Dendritic cell treated with granulocyte-macrophage colony-stimulating factor and Interleukin-4, amounts not matched to agents 40 ng/mL and 50 ng/mL, for 4 days (primary cell): ENCODE measurements at regions not wholly inside any gene's neighbourhood (a gene's known extent, or its start where the extent isn't known, plus 50 kb on each side); places are given as distances from the start of the nearest gene placed in this dataset.

Experiments used
- H3K27ac Mint-ChIP-seq: one replicate; pipeline ENCODE4 v1.8.0; 2022; ENCODE audit warnings: mild to moderate bottlenecking, mixed read lengths
- H3K27me3 Mint-ChIP-seq: one replicate; pipeline ENCODE4 v1.8.0; 2022; ENCODE audit warnings: mild to moderate bottlenecking, mixed read lengths
- H3K36me3 Mint-ChIP-seq: one replicate; pipeline ENCODE4 v1.8.0; 2022; ENCODE audit warnings: low read depth, mixed read lengths
- H3K4me1 Mint-ChIP-seq: one replicate; pipeline ENCODE4 v1.8.0; 2022; ENCODE audit warnings: low read depth, mixed read lengths
- H3K4me3 Mint-ChIP-seq: one replicate; pipeline ENCODE4 v1.8.0; 2022; ENCODE audit warnings: mild to moderate bottlenecking, moderate library complexity, mixed read lengths
- H3K9me3 Mint-ChIP-seq: one replicate; pipeline ENCODE4 v1.8.0; 2022; ENCODE audit warnings: mixed read lengths
- intact Hi-C: fragments of 100-400 bp; cut with micrococcal nuclease; formaldehyde crosslinking; loops from one replicate; pipeline ENCODE4 v1.15.0; 2022

GRCh38 chr1:244211559-244211944 lies 160.5 kb downstream of the ZBTB18 start:
- H3K9me3 Mint-ChIP-seq: peaks cover 7% of the 10 kb centered on the region
- intact Hi-C loops: no loop called here
- no peaks in the 10 kb centered on the region for H3K27me3 Mint-ChIP-seq
- no peaks in the 10 kb centered on the region for H3K36me3 Mint-ChIP-seq
- H3K4me1 Mint-ChIP-seq: peaks cover 11% of the 10 kb centered on the region
- H3K27ac Mint-ChIP-seq: no peak overlapping the region
- H3K4me3 Mint-ChIP-seq: no peak overlapping the region

- intact Hi-C loops: no loop called here
- Mint-ChIP-seq H3K27ac (no peak overlapping the region), H3K9me3 (peaks cover 7% of the 10 kb centered on the region), H3K27me3 (no peaks in the 10 kb centered on the region), H3K36me3 (no peaks in the 10 kb centered on the region), H3K4me1 (peaks cover 11% of the 10 kb centered on the region), H3K4me3 (no peak overlapping the region)
Observed at GRCh38 chr1:244212219-244212618, 161.1 kb downstream of the ZBTB18 start.

- Mint-ChIP-seq H3K4me3 (no peak overlapping the region), H3K27ac (no peak overlapping the region)
- intact Hi-C loops: no loop called here
Observed at GRCh38 chr1:244212797-244213475, 161.9 kb downstream of the ZBTB18 start.

GRCh38 chr1:244214009-244214967 lies 163.2 kb downstream of the ZBTB18 start:
- H3K36me3 Mint-ChIP-seq: no peaks in the 10 kb centered on the region
- H3K4me3 Mint-ChIP-seq: no peak overlapping the region
- peaks cover 7% of the 10 kb centered on the region for H3K9me3 Mint-ChIP-seq
- intact Hi-C loops: no loop called here
- H3K27me3 Mint-ChIP-seq: no peaks in the 10 kb centered on the region
- peaks cover 13% of the 10 kb centered on the region for H3K4me1 Mint-ChIP-seq
- no peak overlapping the region for H3K27ac Mint-ChIP-seq

More at GRCh38 chr1:244212797-244213475, 161.9 kb downstream of the ZBTB18 start:
- H3K27me3 Mint-ChIP-seq: no peaks in the 10 kb centered on the region
- H3K36me3 Mint-ChIP-seq: no peaks in the 10 kb centered on the region
- peaks cover 7% of the 10 kb centered on the region for H3K9me3 Mint-ChIP-seq
- H3K4me1 Mint-ChIP-seq: peaks cover 11% of the 10 kb centered on the region

GRCh38 chr1:244216836-244217235 lies 165.8 kb downstream of the ZBTB18 start:
- Mint-ChIP-seq H3K9me3 (peaks cover 7% of the 10 kb centered on the region), H3K27me3 (no peaks in the 10 kb centered on the region), H3K27ac (no peak overlapping the region), H3K36me3 (no peaks in the 10 kb centered on the region), H3K4me1 (peaks cover 18% of the 10 kb centered on the region), H3K4me3 (no peak overlapping the region)
- intact Hi-C loops: no loop called here

- H3K4me1 Mint-ChIP-seq: peaks cover 18% of the 10 kb centered on the region
- H3K27ac Mint-ChIP-seq: no peak overlapping the region
- intact Hi-C loops: no loop called here
- H3K36me3 Mint-ChIP-seq: no peaks in the 10 kb centered on the region
- no peak overlapping the region for H3K4me3 Mint-ChIP-seq
- no peaks in the 10 kb centered on the region for H3K27me3 Mint-ChIP-seq
- H3K9me3 Mint-ChIP-seq: peaks cover 7% of the 10 kb centered on the region
Observed at GRCh38 chr1:244217711-244218110, 166.6 kb downstream of the ZBTB18 start.

GRCh38 chr1:244218220-244218619 lies 167.1 kb downstream of the ZBTB18 start:
- Mint-ChIP-seq H3K36me3 (no peaks in the 10 kb centered on the region), H3K27me3 (no peaks in the 10 kb centered on the region), H3K4me3 (no peak overlapping the region), H3K9me3 (peaks cover 7% of the 10 kb centered on the region), H3K27ac (no peak overlapping the region), H3K4me1 (peaks cover 23% of the 10 kb centered on the region)
- intact Hi-C loops: no loop called here

- Mint-ChIP-seq H3K4me3 (no peak overlapping the region), H3K4me1 (peaks cover 29% of the 10 kb centered on the region), H3K36me3 (no peaks in the 10 kb centered on the region), H3K27me3 (no peaks in the 10 kb centered on the region), H3K27ac (no peak overlapping the region), H3K9me3 (peaks cover 7% of the 10 kb centered on the region)
- intact Hi-C loops: no loop called here
Observed at GRCh38 chr1:244219149-244219548, 168.1 kb downstream of the ZBTB18 start.

- H3K9me3 Mint-ChIP-seq: peaks cover 7% of the 10 kb centered on the region
- no peaks in the 10 kb centered on the region for H3K27me3 Mint-ChIP-seq
- H3K27ac Mint-ChIP-seq: no peak overlapping the region
- intact Hi-C loops: no loop called here
- peaks cover 29% of the 10 kb centered on the region for H3K4me1 Mint-ChIP-seq
- H3K36me3 Mint-ChIP-seq: no peaks in the 10 kb centered on the region
- H3K4me3 Mint-ChIP-seq: no peak overlapping the region
Observed at GRCh38 chr1:244219802-244220201, 168.7 kb downstream of the ZBTB18 start.

- H3K4me3 Mint-ChIP-seq: no peak overlapping the region
- peaks cover 2% of the 10 kb centered on the region for H3K9me3 Mint-ChIP-seq
- peaks cover 32% of the 10 kb centered on the region for H3K4me1 Mint-ChIP-seq
- H3K27me3 Mint-ChIP-seq: no peaks in the 10 kb centered on the region
- intact Hi-C loops: no loop called here
- no peak overlapping the region for H3K27ac Mint-ChIP-seq
- H3K36me3 Mint-ChIP-seq: no peaks in the 10 kb centered on the region
Observed at GRCh38 chr1:244220410-244220809, 169.3 kb downstream of the ZBTB18 start.

- no peak overlapping the region for H3K27ac Mint-ChIP-seq
- no peaks in the 10 kb centered on the region for H3K9me3 Mint-ChIP-seq
- H3K4me1 Mint-ChIP-seq: peaks cover 44% of the 10 kb centered on the region
Observed at GRCh38 chr1:244221991-244222390, 170.9 kb downstream of the ZBTB18 start.

GRCh38 chr1:244224487-244225430 lies 173.7 kb downstream of the ZBTB18 start:
- Mint-ChIP-seq H3K4me3 (peak overlapping the region; percentile 52), H3K27ac (peak overlapping the region; percentile 88), H3K36me3 (no peaks in the 10 kb centered on the region), H3K9me3 (no peaks in the 10 kb centered on the region), H3K27me3 (no peaks in the 10 kb centered on the region), H3K4me1 (peaks cover 37% of the 10 kb centered on the region)
- intact Hi-C loops: no loop called here

More at GRCh38 chr1:244221991-244222390, 170.9 kb downstream of the ZBTB18 start:
- no peaks in the 10 kb centered on the region for H3K36me3 Mint-ChIP-seq
- intact Hi-C loops: no loop called here
- H3K27me3 Mint-ChIP-seq: no peaks in the 10 kb centered on the region
- H3K4me3 Mint-ChIP-seq: no peak overlapping the region

- Mint-ChIP-seq H3K4me3 (no peak overlapping the region), H3K4me1 (peaks cover 39% of the 10 kb centered on the region), H3K36me3 (no peaks in the 10 kb centered on the region), H3K27me3 (no peaks in the 10 kb centered on the region), H3K27ac (no peak overlapping the region), H3K9me3 (no peaks in the 10 kb centered on the region)
- intact Hi-C loops: no loop called here
Observed at GRCh38 chr1:244226435-244226834, 175.4 kb downstream of the ZBTB18 start.
